ENCODE measurements at regions not wholly inside any gene's neighbourhood (a gene's known extent, or its start where the extent isn't known, plus 50 kb on each side); places are given as distances from the start of the nearest gene placed in this dataset.

GRCh38 chr4:161167539-161167938 is 996.3 kb downstream of the FSTL5 start:
- Mint-ChIP-seq H3K4me3 (no peak overlapping the region), H3K4me1 (ENCODE audit: low read depth) (no peaks in the 10 kb centered on the region), H3K27ac (no peak overlapping the region), H3K9me3 (peaks cover 7% of the 10 kb centered on the region), H3K36me3 (ENCODE audit: low read depth) (no peaks in the 10 kb centered on the region), H3K27me3 (ENCODE audit: low read depth) (no peaks in the 10 kb centered on the region)
- intact Hi-C loops (cut with micrococcal nuclease), result no loop called here
- no peak for DNase-seq
- CTCF ChIA-PET, result no interaction called here

GRCh38 chr4:161160718-161161117 is 1003.1 kb downstream of the FSTL5 start:
- Mint-ChIP-seq H3K27ac (no peak overlapping the region), H3K4me3 (no peak overlapping the region), H3K9me3 (peaks cover 8% of the 10 kb centered on the region), H3K36me3 (ENCODE audit: low read depth) (no peaks in the 10 kb centered on the region), H3K27me3 (ENCODE audit: low read depth) (no peaks in the 10 kb centered on the region), H3K4me1 (ENCODE audit: low read depth) (no peaks in the 10 kb centered on the region)
- no peak for DNase-seq
- intact Hi-C loops (cut with micrococcal nuclease), result no loop called here
- CTCF ChIA-PET, result interaction anchor here (0.6 kb wide), 1 partner anchor 14 kb away, joined by 3 read pairs; no protein-coding TSS in a partner anchor

DNA sequence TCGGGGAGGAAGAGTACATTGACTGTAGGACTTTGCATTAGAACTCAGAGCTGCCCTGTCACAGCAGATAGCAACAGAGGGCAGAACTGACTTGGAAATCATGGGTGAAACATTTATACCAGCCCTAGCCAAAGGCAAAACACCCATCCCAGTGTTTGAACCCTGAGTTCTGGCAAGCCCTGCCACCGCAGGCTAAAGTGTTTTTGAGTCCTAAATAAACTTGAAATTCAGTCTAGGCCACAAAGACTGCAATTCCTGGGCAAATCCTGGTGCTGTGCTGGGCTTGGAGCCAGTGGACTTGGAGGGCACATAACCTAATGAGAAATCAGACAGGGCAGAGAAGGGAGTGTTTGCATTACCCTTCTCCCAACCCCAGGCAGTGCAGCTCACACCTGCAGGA is 1015.7 kb downstream of the FSTL5 start:
- no peak for DNase-seq
- Mint-ChIP-seq H3K4me3 (no peak overlapping the region), H3K27me3 (ENCODE audit: low read depth) (no peaks in the 10 kb centered on the region), H3K36me3 (ENCODE audit: low read depth) (no peaks in the 10 kb centered on the region), H3K4me1 (ENCODE audit: low read depth) (no peaks in the 10 kb centered on the region), H3K27ac (no peak overlapping the region), H3K9me3 (peaks cover 8% of the 10 kb centered on the region)
- intact Hi-C loops (cut with micrococcal nuclease), result no loop called here
- CTCF ChIA-PET, result no interaction called here

GRCh38 chr4:161143375-161143774 is 1020.4 kb downstream of the FSTL5 start:
- H3K4me1 Mint-ChIP-seq (ENCODE audit: low read depth), result no peaks in the 10 kb centered on the region
- peaks cover 8% of the 10 kb centered on the region for H3K9me3 Mint-ChIP-seq
- CTCF ChIA-PET, result no interaction called here

DNA sequence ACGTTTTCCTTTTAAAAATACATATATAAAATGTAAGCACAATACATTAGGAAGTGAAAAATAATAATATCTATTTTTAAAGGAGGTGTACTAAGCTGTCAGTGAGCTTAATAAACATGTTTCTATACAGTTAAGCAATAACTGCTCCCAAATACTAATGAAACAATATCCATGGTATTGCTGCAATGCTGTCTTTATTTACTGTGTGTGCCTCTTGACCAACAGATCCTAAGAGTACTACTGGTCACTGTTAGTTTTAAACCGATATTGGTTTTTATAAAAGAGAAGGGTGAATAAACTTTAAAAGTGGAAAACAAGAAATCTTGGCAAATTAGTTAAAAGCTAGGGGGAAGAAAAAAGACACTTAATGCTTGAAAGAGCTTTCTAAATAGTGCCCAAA is 1029.0 kb downstream of the FSTL5 start:
- no peaks in the 10 kb centered on the region for H3K27me3 Mint-ChIP-seq (ENCODE audit: low read depth)
- H3K4me1 Mint-ChIP-seq (ENCODE audit: low read depth), result no peaks in the 10 kb centered on the region
- no peaks in the 10 kb centered on the region for H3K36me3 Mint-ChIP-seq (ENCODE audit: low read depth)
- peaks cover 5% of the 10 kb centered on the region for H3K9me3 Mint-ChIP-seq
- CTCF ChIA-PET, result no interaction called here
- H3K4me3 Mint-ChIP-seq, result no peak overlapping the region
- DNase-seq, result no peak
- no peak overlapping the region for H3K27ac Mint-ChIP-seq
- intact Hi-C loops (cut with micrococcal nuclease), result no loop called here

More at GRCh38 chr4:161143375-161143774, 1020.4 kb downstream of the FSTL5 start:
- H3K27ac Mint-ChIP-seq, result no peak overlapping the region
- intact Hi-C loops (cut with micrococcal nuclease), result no loop called here
- DNase-seq, result no peak
- no peaks in the 10 kb centered on the region for H3K27me3 Mint-ChIP-seq (ENCODE audit: low read depth)
- H3K36me3 Mint-ChIP-seq (ENCODE audit: low read depth), result no peaks in the 10 kb centered on the region
- H3K4me3 Mint-ChIP-seq, result no peak overlapping the region

- DNase-seq, result no peak
- no peaks in the 10 kb centered on the region for H3K27me3 Mint-ChIP-seq (ENCODE audit: low read depth)
- H3K36me3 Mint-ChIP-seq (ENCODE audit: low read depth), result no peaks in the 10 kb centered on the region
- no peaks in the 10 kb centered on the region for H3K4me1 Mint-ChIP-seq (ENCODE audit: low read depth)
- intact Hi-C loops (cut with micrococcal nuclease), result no loop called here
- CTCF ChIA-PET, result no interaction called here
- H3K27ac Mint-ChIP-seq, result no peak overlapping the region
- H3K9me3 Mint-ChIP-seq, result peaks cover 5% of the 10 kb centered on the region
- H3K4me3 Mint-ChIP-seq, result no peak overlapping the region
Observed at GRCh38 chr4:161133586-161134276, 1030.1 kb downstream of the FSTL5 start.

DNA sequence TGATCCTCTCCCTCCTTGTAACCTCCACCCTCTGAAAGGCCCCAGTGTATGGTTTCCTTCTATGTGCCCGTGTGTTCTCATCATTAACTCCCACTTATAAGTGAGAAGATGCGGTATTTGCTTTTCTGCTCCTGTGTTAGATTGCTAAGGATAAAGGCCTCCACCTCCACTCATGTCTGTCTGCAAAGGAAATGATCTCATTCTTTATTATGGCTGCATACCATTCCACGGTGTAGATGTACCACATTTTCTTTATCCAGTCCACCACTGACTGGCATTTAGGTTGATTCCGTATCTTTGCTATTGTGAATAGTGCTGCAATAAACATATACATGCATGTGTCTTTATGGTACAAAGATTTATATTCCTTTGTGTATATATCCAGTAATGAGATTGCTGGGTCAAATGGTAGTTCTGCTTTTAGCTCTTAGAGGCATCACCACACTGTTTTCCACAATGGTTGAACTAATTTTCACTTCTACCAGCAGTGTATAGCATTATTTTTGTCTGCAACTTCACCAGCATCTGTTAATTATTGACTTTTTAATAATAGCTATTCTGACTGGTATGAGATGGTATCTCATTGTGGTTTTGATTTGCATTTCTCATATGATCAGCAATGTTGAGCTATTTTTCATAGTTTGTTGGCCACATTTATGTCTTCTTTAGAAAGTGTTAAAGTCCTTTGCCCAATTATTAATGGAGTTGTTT is 1030.9 kb downstream of the FSTL5 start:
- H3K4me1 Mint-ChIP-seq (ENCODE audit: low read depth), result no peaks in the 10 kb centered on the region
- no peaks in the 10 kb centered on the region for H3K27me3 Mint-ChIP-seq (ENCODE audit: low read depth)
- CTCF ChIA-PET, result no interaction called here
- no peak for DNase-seq
- peaks cover 2% of the 10 kb centered on the region for H3K9me3 Mint-ChIP-seq
- no peak overlapping the region for H3K27ac Mint-ChIP-seq
- H3K4me3 Mint-ChIP-seq, result no peak overlapping the region
- intact Hi-C loops (cut with micrococcal nuclease), result no loop called here
- H3K36me3 Mint-ChIP-seq (ENCODE audit: low read depth), result no peaks in the 10 kb centered on the region

- no peaks in the 10 kb centered on the region for H3K27me3 Mint-ChIP-seq (ENCODE audit: low read depth)
- no peaks in the 10 kb centered on the region for H3K36me3 Mint-ChIP-seq (ENCODE audit: low read depth)
- intact Hi-C loops (cut with micrococcal nuclease), result no loop called here
- H3K4me3 Mint-ChIP-seq, result no peak overlapping the region
- H3K27ac Mint-ChIP-seq, result no peak overlapping the region
- H3K9me3 Mint-ChIP-seq, result peaks cover 6% of the 10 kb centered on the region
- no peaks in the 10 kb centered on the region for H3K4me1 Mint-ChIP-seq (ENCODE audit: low read depth)
- CTCF ChIA-PET, result no interaction called here
- DNase-seq, result no peak
Observed at GRCh38 chr4:161121451-161121850, 1042.3 kb downstream of the FSTL5 start.

- no peaks in the 10 kb centered on the region for H3K36me3 Mint-ChIP-seq (ENCODE audit: low read depth)
- DNase-seq, result no peak
- H3K27me3 Mint-ChIP-seq (ENCODE audit: low read depth), result no peaks in the 10 kb centered on the region
- H3K27ac Mint-ChIP-seq, result no peak overlapping the region
- no peak overlapping the region for H3K4me3 Mint-ChIP-seq
- peaks cover 9% of the 10 kb centered on the region for H3K9me3 Mint-ChIP-seq
- intact Hi-C loops (cut with micrococcal nuclease), result no loop called here
- H3K4me1 Mint-ChIP-seq (ENCODE audit: low read depth), result no peaks in the 10 kb centered on the region
- CTCF ChIA-PET, result no interaction called here
Observed at GRCh38 chr4:161101881-161102280, 1061.9 kb downstream of the FSTL5 start.

DNA sequence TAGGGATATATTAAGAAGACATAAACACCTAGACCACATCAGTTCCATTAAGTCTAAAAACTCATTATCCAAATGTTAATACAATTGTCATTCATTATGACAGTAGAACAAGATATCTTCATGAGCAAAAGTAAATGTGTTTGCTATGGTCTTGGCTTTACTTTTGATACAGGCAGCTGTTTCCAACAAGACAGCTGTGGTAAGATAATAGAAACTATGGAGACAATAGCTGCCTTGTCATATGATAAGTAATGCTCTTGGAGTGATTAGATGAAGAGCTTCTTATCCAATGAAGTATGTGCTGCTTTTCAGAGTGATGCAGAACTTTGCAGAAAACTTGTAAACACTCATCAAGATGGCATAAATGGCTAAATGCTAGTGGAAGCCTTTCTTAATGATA is 1066.0 kb downstream of the FSTL5 start:
- Mint-ChIP-seq H3K9me3 (peaks cover 1% of the 10 kb centered on the region), H3K4me3 (no peak overlapping the region), H3K27ac (no peak overlapping the region), H3K4me1 (ENCODE audit: low read depth) (no peaks in the 10 kb centered on the region), H3K27me3 (ENCODE audit: low read depth) (no peaks in the 10 kb centered on the region), H3K36me3 (ENCODE audit: low read depth) (no peaks in the 10 kb centered on the region)
- CTCF ChIA-PET, result no interaction called here
- intact Hi-C loops (cut with micrococcal nuclease), result no loop called here
- DNase-seq, result no peak

DNA sequence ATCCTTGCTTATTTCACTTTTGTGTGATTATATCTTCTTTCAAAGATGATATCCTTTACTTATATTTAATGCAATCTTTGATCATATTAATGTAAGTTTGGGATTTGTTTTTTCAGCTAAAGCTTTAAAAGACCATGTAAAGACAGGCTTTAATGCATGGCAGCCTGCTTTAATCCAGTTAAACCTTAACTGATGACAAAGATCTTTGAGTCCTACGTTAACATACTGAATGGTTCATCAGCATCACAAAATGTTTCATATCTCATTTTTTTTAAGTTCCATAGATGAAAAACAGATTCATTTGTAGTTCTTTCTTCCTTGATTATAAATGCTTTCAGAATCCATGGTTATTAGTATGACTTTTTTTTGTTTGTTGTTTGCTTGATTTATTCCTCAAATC is 1102.8 kb downstream of the FSTL5 start:
- Mint-ChIP-seq H3K4me3 (no peak overlapping the region), H3K36me3 (ENCODE audit: low read depth) (no peaks in the 10 kb centered on the region)

More for the DNA sequence above, 1102.8 kb downstream of the FSTL5 start:
- Mint-ChIP-seq H3K27ac (no peak overlapping the region), H3K27me3 (ENCODE audit: low read depth) (no peaks in the 10 kb centered on the region), H3K4me1 (ENCODE audit: low read depth) (no peaks in the 10 kb centered on the region), H3K9me3 (peaks cover 2% of the 10 kb centered on the region)
- DNase-seq, result no peak
- intact Hi-C loops (cut with micrococcal nuclease), result no loop called here
- CTCF ChIA-PET, result no interaction called here
